NT2/D1 (cell line): ENCODE measurements at regions not wholly inside any gene's neighbourhood (a gene's known extent, or its start where the extent isn't known, plus 50 kb on each side); places are given as distances from the start of the nearest gene placed in this dataset.

Source experiments
- SUZ12 ChIP-seq: IDR thresholded peaks from 2 replicates; pipeline ENCODE4 v1.6.1; 2011; ENCODE audit not compliant: insufficient read length, insufficient read depth; ENCODE audit errors: extremely low read depth
- YY1 ChIP-seq: IDR thresholded peaks from 2 replicates; pipeline ENCODE4 v1.6.1; 2011; ENCODE audit not compliant: insufficient read length, insufficient read depth
- ZNF274 ChIP-seq: IDR thresholded peaks from 2 replicates; pipeline ENCODE4 v1.6.1; 2011; ENCODE audit warnings: mild to moderate bottlenecking, low read depth, low read length

- TF ChIP-seq SUZ12 (no peak), YY1 (no peak), ZNF274 (no peak)
These were observed 214.7 kb upstream of the RTL1 start for GRCh38 chr14:101118233-101118632.
